IMR-90 (cell line): ENCODE measurements at regions not wholly inside any gene's neighbourhood (a gene's known extent, or its start where the extent isn't known, plus 50 kb on each side); places are given as distances from the start of the nearest gene placed in this dataset.

Experiments
- ATAC-seq: fragments of 200-7000 bp; cut with Tn5 transposase; 2 replicates; pipeline ENCODE4 v1.9.1; 2020; ENCODE audit warnings: low read depth, mild to moderate bottlenecking, moderate library complexity
- BruUV-seq: library from RNA; stranded (reverse); fragments of 400-500 nt; replicated peaks from 2 replicates; lab custom pipeline; 2021; lab: Mats Ljungman, UMichigan
- CTCF ChIA-PET: fragments of 300-600 bp; formaldehyde crosslinking; extraction: SDS; loops from one replicate; lab custom pipeline; 2021; ENCODE audit warnings: antibody characterized with exemption; lab: Yijun Ruan, JAX
- POLR2A ChIA-PET: fragments of 300-600 bp; sonication (Branson Sonifier 250); formaldehyde crosslinking; loops from one replicate; lab custom pipeline; 2022; ENCODE audit warnings: antibody characterized with exemption; ENCODE audit not compliant: unreplicated experiment; lab: Charles Lee
- DNase-seq: peaks from one replicate; pipeline ENCODE4 v3.0.0; 2013
- H2AFZ ChIP-seq: replicated peaks from 2 replicates; pipeline ENCODE3; 2013; ENCODE audit warnings: low read length, mild to moderate bottlenecking; ENCODE audit not compliant: poor library complexity
- H2AK5ac ChIP-seq: 2 replicates; pipeline ENCODE4 v1.6.1; 2013; ENCODE audit warnings: low read depth, low read length, inconsistent platforms
- H2AK9ac ChIP-seq: replicated peaks from 2 replicates; pipeline ENCODE3; 2013; ENCODE audit warnings: mild to moderate bottlenecking, low read depth, low read length, moderate library complexity; ENCODE audit not compliant: poor library complexity
- H2BK120ac ChIP-seq: 2 replicates; pipeline ENCODE4 v1.6.1; 2013; ENCODE audit warnings: low read depth, low read length, inconsistent platforms
- H2BK15ac ChIP-seq: 3 replicates; pipeline ENCODE4 v1.6.1; 2013; ENCODE audit warnings: low read depth, low read length, inconsistent platforms
- H2BK20ac ChIP-seq: 2 replicates; pipeline ENCODE4 v1.6.1; 2013; ENCODE audit warnings: low read depth, mild to moderate bottlenecking, inconsistent platforms, low read length, moderate library complexity
- H2BK5ac ChIP-seq: 2 replicates; pipeline ENCODE4 v1.6.1; 2013; ENCODE audit warnings: mild to moderate bottlenecking, low read depth, low read length, inconsistent platforms; ENCODE audit not compliant: poor library complexity, severe bottlenecking
- H3K14ac ChIP-seq: replicated peaks from 2 replicates; pipeline ENCODE4 v1.6.1; 2013; ENCODE audit warnings: low read depth, low read length, inconsistent platforms
- H3K18ac ChIP-seq: 2 replicates; pipeline ENCODE4 v1.6.1; 2013; ENCODE audit warnings: low read depth, low read length, control low read depth
- H3K23ac ChIP-seq: 2 replicates; pipeline ENCODE4 v1.6.1; 2013; ENCODE audit warnings: low read depth, low read length, inconsistent platforms
- H3K27ac ChIP-seq: 2 replicates; pipeline ENCODE4 v1.5.1; 2013; ENCODE audit warnings: mild to moderate bottlenecking, control low read depth, low read length; ENCODE audit not compliant: insufficient read depth
- H3K27me3 ChIP-seq: 2 replicates; pipeline ENCODE4 v1.6.1; 2013; ENCODE audit warnings: low read length; ENCODE audit not compliant: control insufficient read depth, insufficient read depth
- H3K36me3 ChIP-seq: 2 replicates; pipeline ENCODE4 v1.6.1; 2013; ENCODE audit warnings: low read length, mixed read lengths; ENCODE audit not compliant: control insufficient read depth, insufficient read depth
- H3K4ac ChIP-seq: 2 replicates; pipeline ENCODE4 v1.6.1; 2013; ENCODE audit warnings: low read depth, low read length, inconsistent platforms
- H3K4me1 ChIP-seq: 2 replicates; pipeline ENCODE4 v1.6.1; 2013; ENCODE audit warnings: low read length, mixed read lengths; ENCODE audit not compliant: control insufficient read depth, insufficient read depth
- H3K4me2 ChIP-seq: 2 replicates; pipeline ENCODE4 v1.6.1; 2013; ENCODE audit warnings: low read depth, mild to moderate bottlenecking, control low read depth, low read length, moderate library complexity
- H3K4me3 ChIP-seq: 2 replicates; pipeline ENCODE4 v1.5.1; 2013; ENCODE audit warnings: low read depth, mild to moderate bottlenecking, control low read depth, low read length, moderate library complexity; ENCODE audit not compliant: insufficient read depth
- H3K56ac ChIP-seq: 2 replicates; pipeline ENCODE4 v1.6.1; 2013; ENCODE audit warnings: low read length, inconsistent platforms; ENCODE audit not compliant: insufficient read depth; ENCODE audit errors: extremely low read depth
- H3K79me1 ChIP-seq, 2 experiments: 2 replicates each; pipeline ENCODE4 v1.6.1; 2013; ENCODE audit warnings: low read length in 2 of 2, inconsistent platforms in 1 of 2, low read depth in 1 of 2
- H3K9ac ChIP-seq: 2 replicates; pipeline ENCODE4 v1.6.1; 2013; ENCODE audit warnings: low read depth, low read length, control low read depth
- H3K9me1 ChIP-seq: 2 replicates; pipeline ENCODE4 v1.6.1; 2013; ENCODE audit warnings: low read length, inconsistent platforms; ENCODE audit not compliant: insufficient read depth
- H3K9me3 ChIP-seq: 2 replicates; pipeline ENCODE4 v1.6.1; 2013; ENCODE audit warnings: low read length; ENCODE audit not compliant: control insufficient read depth, insufficient read depth
- H4K20me1 ChIP-seq: 2 replicates; pipeline ENCODE4 v1.6.1; 2013; ENCODE audit warnings: low read length, inconsistent platforms; ENCODE audit not compliant: insufficient read depth
- H4K5ac ChIP-seq: 2 replicates; pipeline ENCODE4 v1.6.1; 2013; ENCODE audit warnings: mild to moderate bottlenecking, low read depth, low read length, control low read depth
- H4K8ac ChIP-seq, 2 experiments: 2 replicates each; pipeline ENCODE4 v1.6.1; 2013; ENCODE audit warnings: low read depth in 2 of 2, low read length in 2 of 2, control low read depth in 1 of 2, inconsistent platforms in 1 of 2
- H4K91ac ChIP-seq: 2 replicates; pipeline ENCODE4 v1.6.1; 2013; ENCODE audit warnings: low read depth, low read length, inconsistent platforms; ENCODE audit not compliant: insufficient read depth
- BHLHE40 ChIP-seq: fragments of 150-350 bp; IDR thresholded peaks from 2 replicates; pipeline ENCODE4 v1.6.1; 2016; ENCODE audit warnings: mild to moderate bottlenecking, low read depth, low read length
- MAZ ChIP-seq: IDR thresholded peaks from 2 replicates; pipeline ENCODE4 v1.6.1; 2012; ENCODE audit warnings: low read depth, mild to moderate bottlenecking, low read length, improper control_type of control experiment, moderate library complexity, borderline replicate concordance
- MXI1 ChIP-seq: IDR thresholded peaks from 2 replicates; pipeline ENCODE4 v1.6.1; 2012; ENCODE audit warnings: low read depth, mild to moderate bottlenecking, low read length, moderate library complexity, borderline replicate concordance
- NFE2L2 ChIP-seq: fragments of 150-350 bp; IDR thresholded peaks from 2 replicates; pipeline ENCODE4 v1.6.1; 2016; ENCODE audit warnings: low read depth, mild to moderate bottlenecking, low read length
- RAD21 ChIP-seq: IDR thresholded peaks from 2 replicates; pipeline ENCODE4 v1.6.1; 2012; ENCODE audit warnings: low read length, improper control_type of control experiment
- WGBS, 2 experiments: methylation state at CpG; one replicate each; pipeline versions ENCODE4 v1.1.5 to v1.1.7; 2013; ENCODE audit warnings: missing lambda C conversion rate in 2 of 2; ENCODE audit not compliant: insufficient read length in 1 of 2; ENCODE audit errors: extremely low coverage in 2 of 2; 5-methylcytosine and 5-hydroxymethylcytosine counted together
- dilution Hi-C: fragments of 300-500 bp; cut with HindIII; formaldehyde crosslinking; loops from one replicate; pipeline ENCODE4 v1.14.3; 2018; ENCODE audit warnings: low sequenced_read_pairs; ENCODE audit not compliant: unreplicated experiment
- in situ Hi-C: fragments of 300-500 bp; cut with MboI; formaldehyde crosslinking; loops from 3 replicates; pipeline ENCODE4 v1.14.3; 2019; ENCODE audit warnings: low sequenced_read_pairs, inconsistent platforms, mixed read lengths
- intact Hi-C: fragments of 100-400 bp; cut with micrococcal nuclease; formaldehyde crosslinking; loops from 2 replicates; pipeline ENCODE4 v1.10.0; 2022

GRCh38 chr5:174312641-174313040 lies 267.1 kb downstream of the NSG2 start:
- no TSS peak for BruUV-seq

More at GRCh38 chr5:174312641-174313040, 267.1 kb downstream of the NSG2 start:
- H3K4me2 ChIP-seq: no peak overlapping the region
- H3K9me1 ChIP-seq: no peaks in the 10 kb centered on the region
- in situ Hi-C loops: loop anchor here (10.0 to 25.0 kb wide), 3 partner anchors 338 to 1150 kb away; no protein-coding TSS in a partner anchor
- no peak overlapping the region for H2AK9ac ChIP-seq
- POLR2A ChIA-PET: no interaction called here
- no peak overlapping the region for H3K56ac ChIP-seq
- no peaks in the 10 kb centered on the region for H3K79me1 ChIP-seq
- no peak overlapping the region for H3K23ac ChIP-seq
- H3K36me3 ChIP-seq: no peaks in the 10 kb centered on the region
- H2BK120ac ChIP-seq: no peak overlapping the region
- no peak overlapping the region for H3K14ac ChIP-seq
- intact Hi-C loops: loop anchor here (1.0 to 10.0 kb wide), 3 partner anchors 267 to 1018 kb away; partner anchors contain the start of gene NSG2
- ATAC-seq: no peak
- no peak for TF ChIP-seq NFE2L2
- TF ChIP-seq BHLHE40: no peak
- TF ChIP-seq MXI1: no peak
- TF ChIP-seq MAZ: no peak
- TF ChIP-seq RAD21: no peak
- H4K20me1 ChIP-seq: no peaks in the 10 kb centered on the region
- DNase-seq: no peak
- no peak overlapping the region for H2BK5ac ChIP-seq
- no peak overlapping the region for H4K5ac ChIP-seq
- H2AFZ ChIP-seq: peak overlapping the region; percentile 63
- no peak overlapping the region for H3K4me3 ChIP-seq
- no peak overlapping the region for H3K9ac ChIP-seq
- H2BK15ac ChIP-seq: no peak overlapping the region
- no peak overlapping the region for H2AK5ac ChIP-seq
- no peak overlapping the region for H3K27ac ChIP-seq
- H4K8ac ChIP-seq: no peak overlapping the region
- peaks cover 10% of the 10 kb centered on the region; the same call in 1 of the 2 replicates for H3K27me3 ChIP-seq
- dilution Hi-C loops: no loop called here
- H3K9me3 ChIP-seq: no peaks in the 10 kb centered on the region
- WGBS, 2 experiments: no CpG with 5 or more reads among the region's 8 CpGs
- H3K4ac ChIP-seq: no peak overlapping the region
- CTCF ChIA-PET: interaction anchor here (0.5 to 2.0 kb wide), 10 partner anchors 9 to 605 kb away, joined by 3 to 8 read pairs (median 6); partner anchors contain the start of gene NSG2
- no peak overlapping the region for H3K18ac ChIP-seq
- no peak overlapping the region for H4K91ac ChIP-seq
- H3K4me1 ChIP-seq: peaks cover 2% of the 10 kb centered on the region; the same call in 1 of the 2 replicates
- H2BK20ac ChIP-seq: no peak overlapping the region
